Bronchial epithelial cell (primary cell): ENCODE measurements at regions not wholly inside any gene's neighbourhood (a gene's known extent, or its start where the extent isn't known, plus 50 kb on each side); places are given as distances from the start of the nearest gene placed in this dataset.

Experiments used
- DNase-seq: peaks from one replicate; pipeline ENCODE4 v3.0.0-alpha.2; 2010; ENCODE audit warnings: low read depth
- FAIRE-seq: peaks from 2 replicates; lab custom pipeline; 2011; peaks lifted over from hg19 to GRCh38; lab: Jason Lieb, UNC
- H3K27me3 ChIP-seq: 2 replicates; pipeline ENCODE4 v1.5.1; 2011; ENCODE audit warnings: low read length; ENCODE audit not compliant: control insufficient read depth, insufficient read depth
- H3K36me3 ChIP-seq: 2 replicates; pipeline ENCODE4 v1.5.1; 2011; ENCODE audit warnings: low read length; ENCODE audit not compliant: control insufficient read depth, insufficient read depth
- H3K4me3 ChIP-seq: 2 replicates; pipeline ENCODE4 v1.5.1; 2011; ENCODE audit warnings: mild to moderate bottlenecking, low read depth, low read length, control low read depth
- CTCF ChIP-seq: IDR thresholded peaks from 2 replicates; pipeline ENCODE4 v1.5.1; 2011; ENCODE audit warnings: mild to moderate bottlenecking, moderate library complexity, low read length, control low read depth, inconsistent platforms; ENCODE audit not compliant: insufficient read depth, severe bottlenecking

GRCh38 chr7:79555571-79555970, 102.1 kb upstream of the MAGI2 start:
- no peak for TF ChIP-seq CTCF
- H3K4me3 ChIP-seq: no peak overlapping the region
- DNase-seq (peak; percentile 1), FAIRE-seq (no peak)
- no peaks in the 10 kb centered on the region for H3K36me3 ChIP-seq
- no peaks in the 10 kb centered on the region for H3K27me3 ChIP-seq

- FAIRE-seq (no peak), DNase-seq (peak; percentile 97)
- no peak overlapping the region for H3K4me3 ChIP-seq
- H3K27me3 ChIP-seq: no peaks in the 10 kb centered on the region
- H3K36me3 ChIP-seq: no peaks in the 10 kb centered on the region
- TF ChIP-seq CTCF: no peak
Observed at GRCh38 chr7:79553811-79554555, 100.5 kb upstream of the MAGI2 start.

DNA sequence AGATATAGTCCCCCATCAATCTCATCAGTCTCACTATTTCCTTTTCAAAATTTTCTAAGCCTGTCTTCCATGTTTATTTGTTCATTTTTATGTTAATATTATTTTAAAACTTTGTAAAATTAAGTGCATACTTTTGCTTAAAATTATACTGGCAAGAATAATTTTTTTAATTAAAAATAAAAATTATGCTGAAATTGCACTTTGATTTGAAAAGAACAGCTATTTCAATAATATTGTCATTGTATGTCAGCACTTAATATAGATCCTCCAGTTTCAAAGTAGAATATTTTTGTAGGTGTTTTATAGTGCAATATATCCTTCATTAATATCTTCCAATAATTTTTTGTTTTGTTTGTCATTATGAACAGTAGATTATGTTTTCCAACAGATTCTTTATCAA, 99.0 kb upstream of the MAGI2 start:
- FAIRE-seq: no peak
- no peak for DNase-seq
- Histone ChIP-seq H3K27me3 (no peaks in the 10 kb centered on the region), H3K36me3 (no peaks in the 10 kb centered on the region), H3K4me3 (no peak overlapping the region)
- no peak for TF ChIP-seq CTCF

DNA sequence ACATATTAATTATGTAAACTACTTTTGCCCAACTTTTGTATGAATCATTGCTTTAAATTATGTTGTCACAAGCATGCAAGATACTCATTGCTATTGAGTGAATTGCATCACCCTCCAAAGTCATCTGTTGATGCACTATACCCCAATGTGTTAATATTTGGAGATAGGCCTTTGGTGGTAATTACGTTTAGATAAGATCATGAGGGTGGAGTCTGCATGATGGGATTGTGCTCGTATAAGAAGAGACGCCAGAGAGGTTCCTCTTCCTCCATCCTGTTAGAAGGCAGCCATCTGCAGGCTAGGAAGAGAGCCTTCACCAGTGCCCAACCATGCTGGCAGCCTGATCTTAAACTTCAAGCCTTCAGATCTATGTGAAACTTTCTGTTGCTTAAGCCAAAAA, 95.3 kb upstream of the MAGI2 start:
- Histone ChIP-seq H3K36me3 (no peaks in the 10 kb centered on the region), H3K4me3 (no peak overlapping the region), H3K27me3 (no peaks in the 10 kb centered on the region)
- DNase-seq: peak; percentile 50
- TF ChIP-seq CTCF: no peak
- FAIRE-seq: no peak

DNA sequence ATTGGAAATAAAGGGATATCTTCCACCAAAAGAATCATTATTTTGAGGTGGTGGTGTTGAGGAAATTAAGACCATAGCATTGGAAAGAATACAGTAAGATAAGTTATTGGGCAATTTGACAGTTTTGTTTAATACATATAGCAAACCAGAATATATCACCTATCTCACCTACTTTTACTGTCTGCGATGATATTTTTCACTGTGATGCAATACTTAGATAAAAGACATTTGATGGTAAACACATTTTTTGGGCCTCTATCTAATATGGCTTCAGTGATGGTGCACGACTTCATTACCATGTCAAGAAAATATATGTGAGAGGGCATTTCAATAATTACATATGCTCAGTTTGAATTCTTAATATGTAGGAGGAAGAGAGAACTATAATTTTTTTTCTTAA, 93.7 kb upstream of the MAGI2 start:
- no peak for DNase-seq
- H3K36me3 ChIP-seq: no peaks in the 10 kb centered on the region
- FAIRE-seq: no peak
- H3K27me3 ChIP-seq: no peaks in the 10 kb centered on the region
- TF ChIP-seq CTCF: no peak
- H3K4me3 ChIP-seq: no peak overlapping the region

DNA sequence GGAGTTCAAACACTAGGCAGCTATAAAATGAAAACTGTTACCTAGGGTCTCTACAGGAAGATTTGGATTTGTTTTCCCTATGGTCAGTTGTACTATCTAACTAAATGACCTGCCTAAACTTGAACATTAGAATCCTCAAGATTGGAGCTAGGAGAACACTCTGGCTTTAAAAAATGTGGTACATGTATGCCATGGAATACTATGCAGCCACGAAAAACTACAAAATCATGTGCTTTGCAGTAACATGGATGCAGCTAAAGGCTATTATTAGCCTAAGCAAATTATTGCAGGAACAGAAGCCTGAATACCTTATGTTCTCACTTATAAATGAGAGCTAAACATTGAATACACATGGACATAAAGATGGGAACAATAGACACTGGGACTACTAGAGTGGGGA, 87.1 kb upstream of the MAGI2 start:
- no peak for FAIRE-seq

More for the DNA sequence above, 87.1 kb upstream of the MAGI2 start:
- no peak for DNase-seq
- TF ChIP-seq CTCF: no peak
- Histone ChIP-seq H3K36me3 (no peaks in the 10 kb centered on the region), H3K27me3 (no peaks in the 10 kb centered on the region), H3K4me3 (no peak overlapping the region)
